ENCODE measurements at regions not wholly inside any gene's neighbourhood (a gene's known extent, or its start where the extent isn't known, plus 50 kb on each side); places are given as distances from the start of the nearest gene placed in this dataset.

GRCh38 chr20:40100261-40100660 is 588.8 kb downstream of the MAFB start (continued):
- TF ChIP-seq ELK4 (IDR thresholded peaks at IDR 0.05; ENCODE audit: borderline replicate concordance, low read depth, low read length) (no peak), KLF7 (tag by site-specific recombination; IDR thresholded peaks at IDR 0.05; ENCODE audit: borderline replicate concordance) (no peak), ZNF660 (tag by site-specific recombination; IDR thresholded peaks at IDR 0.05) (no peak), ZNF639 (tag by site-specific recombination; IDR thresholded peaks at IDR 0.05) (no peak), ZNF513 (tag by site-specific recombination; IDR thresholded peaks at IDR 0.05) (no peak), ZNF2 (tag by site-specific recombination; IDR thresholded peaks at IDR 0.05) (no peak)

GRCh38 chr20:40090236-40090635 is 598.8 kb downstream of the MAFB start:
- POLR2A ChIA-PET, result no interaction called here
- CTCF ChIA-PET, result no interaction called here
- Histone ChIP-seq H3K9me3 (ENCODE audit: control insufficient read depth, insufficient read depth, low read depth, low read length) (no peaks in the 10 kb centered on the region), H3K27ac (ENCODE audit: extremely low read depth, low read depth, low read length) (no peak overlapping the region), H3K4me3 (ENCODE audit: low read depth, low read length) (no peak overlapping the region), H3K4me1 (ENCODE audit: control insufficient read depth, insufficient read depth, low read length) (no peaks in the 10 kb centered on the region), H3K36me3 (ENCODE audit: control insufficient read depth in 2 of 2, insufficient read depth in 1 of 2, low read length in 2 of 2) (no peaks in the 10 kb centered on the region)
- TF ChIP-seq HOXC10 (CRISPR knock-in tag; IDR thresholded peaks at IDR 0.05) (no peak), KLF9 (tag by site-specific recombination; IDR thresholded peaks at IDR 0.05; ENCODE audit: low read depth) (no peak), CTCF (tag by site-specific recombination; IDR thresholded peaks at IDR 0.05) (no peak), ZNF169 (tag by site-specific recombination; IDR thresholded peaks at IDR 0.05) (no peak), ZNF645 (tag by site-specific recombination; IDR thresholded peaks at IDR 0.05) (no peak), ZNF555 (tag by site-specific recombination; conservative IDR thresholded peaks at IDR 0.05) (no peak), ZNF830 (tag by site-specific recombination; IDR thresholded peaks at IDR 0.05; ENCODE audit: low read depth) (no peak), KLF10 (tag by site-specific recombination; IDR thresholded peaks at IDR 0.05) (no peak), BCL11B (tag by site-specific recombination; IDR thresholded peaks at IDR 0.05; ENCODE audit: low read depth) (no peak), ZNF2 (tag by site-specific recombination; IDR thresholded peaks at IDR 0.05) (no peak), ZNF791 (tag by site-specific recombination; IDR thresholded peaks at IDR 0.05) (no peak), ZNF510 (tag by site-specific recombination; IDR thresholded peaks at IDR 0.05; ENCODE audit: insufficient replicate concordance) (no peak), ZNF501 (tag by site-specific recombination; IDR thresholded peaks at IDR 0.05) (no peak), HOXD13 (CRISPR knock-in tag; IDR thresholded peaks at IDR 0.05; ENCODE audit: borderline replicate concordance) (no peak), ZNF660 (tag by site-specific recombination; IDR thresholded peaks at IDR 0.05) (no peak), ZNF366 (tag by site-specific recombination; conservative IDR thresholded peaks at IDR 0.05) (no peak), ZNF112 (tag by site-specific recombination; IDR thresholded peaks at IDR 0.05) (no peak), ZNF37A (tag by site-specific recombination; IDR thresholded peaks at IDR 0.05) (no peak), ZNF311 (tag by site-specific recombination; IDR thresholded peaks at IDR 0.05; ENCODE audit: borderline replicate concordance) (no peak)

All from HEK293 (cell line).